GM12873 (cell line): ENCODE measurements at regions not wholly inside any gene's neighbourhood (a gene's known extent, or its start where the extent isn't known, plus 50 kb on each side); places are given as distances from the start of the nearest gene placed in this dataset.

Experiments
- CTCF ChIP-seq: IDR thresholded peaks from 2 replicates; pipeline ENCODE4 v1.5.1; 2012; ENCODE audit warnings: low read depth, mild to moderate bottlenecking, moderate library complexity, low read length, control low read depth; ENCODE audit not compliant: insufficient read depth; ENCODE audit errors: missing control alignments

GRCh38 chr2:220503431-220503830, 876.0 kb downstream of the SLC4A3 start:
- TF ChIP-seq CTCF = no peak

GRCh38 chr2:220504938-220505503, 877.6 kb downstream of the SLC4A3 start:
- TF ChIP-seq CTCF = no peak

- no peak for TF ChIP-seq CTCF
Measured at GRCh38 chr2:220506466-220506865, 879.0 kb downstream of the SLC4A3 start.

GRCh38 chr2:220509096-220509757, 881.8 kb downstream of the SLC4A3 start:
- TF ChIP-seq CTCF = no peak

- no peak for TF ChIP-seq CTCF
Measured at GRCh38 chr2:220509966-220510365, 882.5 kb downstream of the SLC4A3 start.

- TF ChIP-seq CTCF = no peak
Measured at GRCh38 chr2:220510668-220511067, 883.2 kb downstream of the SLC4A3 start.

- no peak for TF ChIP-seq CTCF
Measured at GRCh38 chr2:220512419-220512818, 885.0 kb downstream of the SLC4A3 start.
